ENCODE measurements at regions not wholly inside any gene's neighbourhood (a gene's known extent, or its start where the extent isn't known, plus 50 kb on each side); places are given as distances from the start of the nearest gene placed in this dataset.
"Not testable (repeated sequence)": the region's sequence is repeated elsewhere in the genome, so short reads cannot be mapped to it uniquely, and the experiment has no call there.

DNA sequence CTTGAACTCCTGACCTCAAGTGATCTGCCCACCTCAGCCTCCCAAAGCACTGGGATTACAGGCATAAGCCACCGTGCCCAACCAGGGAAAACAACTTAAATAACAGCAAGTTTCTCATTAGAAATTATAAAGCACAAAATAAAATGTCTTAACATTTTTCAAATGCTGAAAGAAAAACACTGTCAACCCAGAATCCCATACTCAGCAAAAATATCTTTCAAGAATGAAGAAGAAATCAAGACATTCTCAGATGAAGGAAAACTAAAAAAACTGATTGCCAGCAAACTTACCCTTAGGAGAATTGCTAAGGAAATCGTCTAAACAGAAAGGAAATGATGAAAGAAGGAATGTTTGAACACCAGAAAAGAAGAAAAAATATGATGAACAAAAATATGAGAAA, 191.1 kb upstream of the NR5A2 start:
- Mint-ChIP-seq H3K27me3 (ENCODE audit: insufficient read depth) (no peaks in the 10 kb centered on the region), H3K9me3 (peaks cover 8% of the 10 kb centered on the region), H3K4me1 (peaks cover 2% of the 10 kb centered on the region), H3K27ac (no peak overlapping the region), H3K36me3 (ENCODE audit: low read depth) (no peaks in the 10 kb centered on the region), H3K4me3 (no peak overlapping the region)
- WGBS, 2 experiments (ENCODE audit: insufficient coverage in 1 of 2, insufficient read length in 1 of 2), result 91% methylated on average over 2 of the region's 2 CpGs; no CpG with 5 or more reads in 1 of the 2 experiments
- Histone ChIP-seq H3K4me1 (ENCODE audit: control insufficient read depth, insufficient read depth, low read length) (no peaks in the 10 kb centered on the region), H3K9ac (ENCODE audit: extremely low read depth, low read length, poor library complexity, severe bottlenecking) (no peak overlapping the region), H3K27me3 (ENCODE audit: control insufficient read depth, insufficient read depth, low read length, poor library complexity, severe bottlenecking) (no peaks in the 10 kb centered on the region), H3K27ac (ENCODE audit: low read depth, low read length) (no peak overlapping the region), H3K36me3 (ENCODE audit: control insufficient read depth, insufficient read depth, low read length) (no peaks in the 10 kb centered on the region), H3K4me3 (ENCODE audit: low read length) (no peak overlapping the region), H3K9me3 (ENCODE audit: control insufficient read depth, low read length) (no peaks in the 10 kb centered on the region)
- TF ChIP-seq CTCF (conservative IDR thresholded peaks at IDR 0.05), result no peak
- no peak for DNase-seq

DNA sequence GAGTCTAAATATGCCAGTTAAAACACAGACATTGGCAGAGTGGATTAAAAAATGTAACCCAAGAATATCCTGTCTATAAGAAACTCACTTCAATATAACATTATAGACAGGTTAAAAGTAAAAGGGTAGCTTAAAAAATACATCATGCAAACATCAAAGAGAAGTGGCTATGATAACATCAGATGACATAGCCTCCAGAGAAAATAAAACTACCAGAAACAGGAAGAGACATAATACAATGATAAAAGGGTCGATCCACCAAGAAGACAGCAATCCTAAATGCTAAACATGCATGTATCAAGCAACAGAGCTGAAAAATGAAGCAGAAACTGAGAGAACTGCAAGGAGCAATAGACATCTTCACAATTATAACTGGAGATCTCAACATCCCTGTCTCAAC, 190.2 kb upstream of the NR5A2 start:
- Mint-ChIP-seq H3K9me3 (peaks cover 8% of the 10 kb centered on the region), H3K4me1 (peaks cover 2% of the 10 kb centered on the region), H3K27ac (no peak overlapping the region), H3K36me3 (ENCODE audit: low read depth) (no peaks in the 10 kb centered on the region), H3K27me3 (ENCODE audit: insufficient read depth) (no peaks in the 10 kb centered on the region), H3K4me3 (no peak overlapping the region)
- Histone ChIP-seq H3K4me3 (ENCODE audit: low read length) (no peak overlapping the region), H3K27ac (ENCODE audit: low read depth, low read length) (no peak overlapping the region), H3K27me3 (ENCODE audit: control insufficient read depth, insufficient read depth, low read length, poor library complexity, severe bottlenecking) (no peaks in the 10 kb centered on the region), H3K9ac (ENCODE audit: extremely low read depth, low read length, poor library complexity, severe bottlenecking) (no peak overlapping the region), H3K36me3 (ENCODE audit: control insufficient read depth, insufficient read depth, low read length) (no peaks in the 10 kb centered on the region), H3K9me3 (ENCODE audit: control insufficient read depth, low read length) (no peaks in the 10 kb centered on the region), H3K4me1 (ENCODE audit: control insufficient read depth, insufficient read depth, low read length) (no peaks in the 10 kb centered on the region)
- no peak for TF ChIP-seq CTCF (conservative IDR thresholded peaks at IDR 0.05)
- no peak for DNase-seq
- 96 to 100% methylated on average over 1 of the region's 1 CpG for WGBS, 2 experiments (ENCODE audit: insufficient coverage in 1 of 2, insufficient read length in 1 of 2)

GRCh38 chr1:199839608-199840007, 187.9 kb upstream of the NR5A2 start:
- H3K27ac Mint-ChIP-seq, result not testable (repeated sequence)

DNA sequence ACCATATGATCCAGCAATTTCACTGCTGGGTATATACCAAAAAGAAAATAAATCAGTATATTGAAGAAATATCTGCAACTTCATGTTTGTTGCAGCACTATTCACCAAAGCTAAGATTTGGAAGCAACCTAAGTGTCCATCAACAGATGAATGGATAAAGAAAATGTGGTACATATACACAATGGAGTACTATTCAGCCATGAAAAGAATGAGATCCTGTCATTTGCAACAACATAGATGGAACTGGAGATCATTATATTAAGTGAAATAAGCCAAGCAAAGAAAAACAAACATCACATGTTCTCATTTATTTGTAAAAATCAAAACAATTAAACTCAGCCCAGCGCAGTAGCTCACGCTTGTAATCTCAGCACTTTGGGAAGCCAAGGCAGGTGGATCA, 184.4 kb upstream of the NR5A2 start:
- H3K27me3 ChIP-seq (ENCODE audit: control insufficient read depth, insufficient read depth, low read length, poor library complexity, severe bottlenecking); H3K27ac Mint-ChIP-seq; DNase-seq; H3K27me3 Mint-ChIP-seq (ENCODE audit: insufficient read depth); H3K27ac ChIP-seq (ENCODE audit: low read depth, low read length); H3K9ac ChIP-seq (ENCODE audit: extremely low read depth, low read length, poor library complexity, severe bottlenecking); H3K4me1 ChIP-seq (ENCODE audit: control insufficient read depth, insufficient read depth, low read length); H3K4me3 Mint-ChIP-seq; H3K4me1 Mint-ChIP-seq; H3K9me3 Mint-ChIP-seq; H3K36me3 Mint-ChIP-seq (ENCODE audit: low read depth); H3K4me3 ChIP-seq (ENCODE audit: low read length); H3K9me3 ChIP-seq (ENCODE audit: control insufficient read depth, low read length); H3K36me3 ChIP-seq (ENCODE audit: control insufficient read depth, insufficient read depth, low read length): not testable (repeated sequence)
- WGBS, 2 experiments (ENCODE audit: insufficient coverage in 1 of 2, insufficient read length in 1 of 2), result 97 to 100% methylated on average over 2 of the region's 2 CpGs

More at GRCh38 chr1:199839608-199840007, 187.9 kb upstream of the NR5A2 start:
- H3K36me3 Mint-ChIP-seq (ENCODE audit: low read depth); H3K4me1 ChIP-seq (ENCODE audit: control insufficient read depth, insufficient read depth, low read length); H3K4me1 Mint-ChIP-seq; H3K27ac ChIP-seq (ENCODE audit: low read depth, low read length); H3K36me3 ChIP-seq (ENCODE audit: control insufficient read depth, insufficient read depth, low read length); H3K9ac ChIP-seq (ENCODE audit: extremely low read depth, low read length, poor library complexity, severe bottlenecking); H3K9me3 ChIP-seq (ENCODE audit: control insufficient read depth, low read length); H3K4me3 ChIP-seq (ENCODE audit: low read length); H3K27me3 ChIP-seq (ENCODE audit: control insufficient read depth, insufficient read depth, low read length, poor library complexity, severe bottlenecking); H3K4me3 Mint-ChIP-seq; H3K9me3 Mint-ChIP-seq; DNase-seq; H3K27me3 Mint-ChIP-seq (ENCODE audit: insufficient read depth): not testable (repeated sequence)
- WGBS, 2 experiments (ENCODE audit: insufficient coverage in 1 of 2, insufficient read length in 1 of 2), result 99 to 100% methylated on average over 2 to 7 of the region's 8 CpGs

All from endodermal cell (in vitro differentiated cells).